Panc1 (cell line): ENCODE measurements at regions not wholly inside any gene's neighbourhood (a gene's known extent, or its start where the extent isn't known, plus 50 kb on each side); places are given as distances from the start of the nearest gene placed in this dataset.

Experiments
- ATAC-seq: fragments of 200-7000 bp; cut with Tn5 transposase; 2 replicates; pipeline ENCODE4 v1.9.1; 2020; ENCODE audit warnings: mild to moderate bottlenecking, moderate library complexity
- BruUV-seq: library from RNA; stranded (reverse); fragments of 400-500 nt; replicated peaks from 2 replicates; lab custom pipeline; 2021; lab: Mats Ljungman, UMichigan
- CTCF ChIA-PET: fragments of 300-600 bp; sonication (Branson Sonifier 250); formaldehyde crosslinking; loops from one replicate; lab custom pipeline; 2022; ENCODE audit warnings: antibody characterized with exemption; lab: Charles Lee
- POLR2A ChIA-PET: fragments of 300-600 bp; sonication (Branson Sonifier 250); formaldehyde crosslinking; loops from one replicate; lab custom pipeline; 2022; ENCODE audit warnings: antibody characterized with exemption; lab: Charles Lee
- DNase-seq: peaks from one replicate; pipeline ENCODE4 v3.0.0-alpha.2; 2010; ENCODE audit warnings: low read depth, low spot score
- H3K27ac ChIP-seq: 2 replicates; pipeline ENCODE4 v1.5.1; 2011; ENCODE audit warnings: mild to moderate bottlenecking, low read length, inconsistent platforms
- H3K27me3 ChIP-seq: fragments of 200-500 bp; sonication (Bioruptor generic); 2 replicates; pipeline ENCODE4 v1.6.0; 2014; ENCODE audit warnings: low read length, inconsistent platforms; ENCODE audit not compliant: control insufficient read depth, insufficient read depth
- H3K36me3 ChIP-seq: fragments of 200-500 bp; sonication (Bioruptor generic); 2 replicates; pipeline ENCODE4 v1.5.1; 2014; ENCODE audit warnings: inconsistent platforms, mild to moderate bottlenecking, low read length, moderate library complexity; ENCODE audit not compliant: control insufficient read depth, insufficient read depth
- H3K4me1 ChIP-seq: 2 replicates; pipeline ENCODE4 v1.5.1; 2011; ENCODE audit warnings: inconsistent platforms, mild to moderate bottlenecking, low read length, moderate library complexity; ENCODE audit not compliant: control insufficient read depth, insufficient read depth
- H3K4me3 ChIP-seq, 2 experiments: 2 replicates each; pipeline ENCODE4 v1.5.1; 2011 to 2012; ENCODE audit warnings: low read depth in 2 of 2, low read length in 2 of 2, mild to moderate bottlenecking in 2 of 2, inconsistent platforms in 1 of 2, moderate library complexity in 1 of 2
- H3K9me3 ChIP-seq: fragments of 200-500 bp; sonication (Bioruptor generic); 2 replicates; pipeline ENCODE4 v1.5.1; 2014; ENCODE audit warnings: low read depth, mild to moderate bottlenecking, inconsistent platforms, low read length, moderate library complexity; ENCODE audit not compliant: control insufficient read depth, insufficient read depth
- POLR2AphosphoS5 ChIP-seq: IDR thresholded peaks from 2 replicates; pipeline ENCODE4 v1.6.1; 2012; ENCODE audit warnings: mild to moderate bottlenecking, low read depth, low read length, moderate library complexity
- SIN3A ChIP-seq: IDR thresholded peaks from 2 replicates; pipeline ENCODE4 v1.6.1; 2012; ENCODE audit warnings: low read depth, mild to moderate bottlenecking, low read length, moderate library complexity, borderline replicate concordance; ENCODE audit not compliant: insufficient read depth
- TCF7L2 ChIP-seq: IDR thresholded peaks from 2 replicates; pipeline ENCODE4 v1.6.1; 2011; ENCODE audit warnings: mild to moderate bottlenecking, low read depth, low read length, inconsistent platforms
- in situ Hi-C: cut with HindIII; loops from 2 replicates; pipeline ENCODE4 v1.10.0; 2016; ENCODE audit warnings: low sequenced_read_pairs, low pct_unique_long_range_greater_than_20kb
- intact Hi-C: fragments of 100-400 bp; cut with micrococcal nuclease; formaldehyde crosslinking; loops from one replicate; pipeline ENCODE4 v1.10.0; 2022; ENCODE audit not compliant: unreplicated experiment
- TF ChIP-seq, protein P1 (sequence below), 2 experiments: IDR thresholded peaks; 2 replicates each; pipeline ENCODE4 v1.6.1; 2011 to 2012; ENCODE audit warnings: low read depth in 2 of 2, control low read depth in 1 of 2, low read length in 1 of 2, mild to moderate bottlenecking in 1 of 2, moderate library complexity in 1 of 2; ENCODE audit not compliant: insufficient read depth in 1 of 2
- TF ChIP-seq, protein P2 (sequence below): fragments of 450-650 bp; IDR thresholded peaks from 2 replicates; pipeline ENCODE4 v1.5.1; 2017; ENCODE audit warnings: mild to moderate bottlenecking

DNA sequence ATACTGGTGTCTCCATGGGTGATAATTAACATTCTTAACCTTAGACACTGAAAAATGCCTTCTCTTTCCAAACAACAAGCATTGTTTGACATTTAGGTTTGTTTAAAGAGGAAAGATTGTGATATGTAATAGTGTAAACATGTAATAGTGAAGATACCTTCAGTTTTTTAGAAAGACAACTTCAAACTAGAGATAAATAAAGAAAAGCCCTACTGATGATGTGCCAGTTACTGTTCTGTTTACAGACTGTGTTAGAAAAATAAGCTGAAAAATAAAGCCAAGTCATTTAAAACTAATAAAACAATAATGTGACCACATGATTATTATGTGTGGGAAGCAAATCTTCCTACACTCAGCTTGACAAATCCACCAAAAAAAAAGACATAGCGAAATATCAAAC lies 2035.3 kb upstream of the TENM3 start:
- Histone ChIP-seq H3K4me3 (no peak overlapping the region), H3K27ac (no peak overlapping the region), H3K9me3 (no peaks in the 10 kb centered on the region), H3K4me1 (no peaks in the 10 kb centered on the region), H3K36me3 (no peaks in the 10 kb centered on the region), H3K27me3 (no peaks in the 10 kb centered on the region)
- in situ Hi-C loops = no loop called here
- POLR2A ChIA-PET = no interaction called here
- no TSS peak for BruUV-seq
- CTCF ChIA-PET = no interaction called here
- no peak for TF ChIP-seq SIN3A
- TF ChIP-seq, protein P1, sequence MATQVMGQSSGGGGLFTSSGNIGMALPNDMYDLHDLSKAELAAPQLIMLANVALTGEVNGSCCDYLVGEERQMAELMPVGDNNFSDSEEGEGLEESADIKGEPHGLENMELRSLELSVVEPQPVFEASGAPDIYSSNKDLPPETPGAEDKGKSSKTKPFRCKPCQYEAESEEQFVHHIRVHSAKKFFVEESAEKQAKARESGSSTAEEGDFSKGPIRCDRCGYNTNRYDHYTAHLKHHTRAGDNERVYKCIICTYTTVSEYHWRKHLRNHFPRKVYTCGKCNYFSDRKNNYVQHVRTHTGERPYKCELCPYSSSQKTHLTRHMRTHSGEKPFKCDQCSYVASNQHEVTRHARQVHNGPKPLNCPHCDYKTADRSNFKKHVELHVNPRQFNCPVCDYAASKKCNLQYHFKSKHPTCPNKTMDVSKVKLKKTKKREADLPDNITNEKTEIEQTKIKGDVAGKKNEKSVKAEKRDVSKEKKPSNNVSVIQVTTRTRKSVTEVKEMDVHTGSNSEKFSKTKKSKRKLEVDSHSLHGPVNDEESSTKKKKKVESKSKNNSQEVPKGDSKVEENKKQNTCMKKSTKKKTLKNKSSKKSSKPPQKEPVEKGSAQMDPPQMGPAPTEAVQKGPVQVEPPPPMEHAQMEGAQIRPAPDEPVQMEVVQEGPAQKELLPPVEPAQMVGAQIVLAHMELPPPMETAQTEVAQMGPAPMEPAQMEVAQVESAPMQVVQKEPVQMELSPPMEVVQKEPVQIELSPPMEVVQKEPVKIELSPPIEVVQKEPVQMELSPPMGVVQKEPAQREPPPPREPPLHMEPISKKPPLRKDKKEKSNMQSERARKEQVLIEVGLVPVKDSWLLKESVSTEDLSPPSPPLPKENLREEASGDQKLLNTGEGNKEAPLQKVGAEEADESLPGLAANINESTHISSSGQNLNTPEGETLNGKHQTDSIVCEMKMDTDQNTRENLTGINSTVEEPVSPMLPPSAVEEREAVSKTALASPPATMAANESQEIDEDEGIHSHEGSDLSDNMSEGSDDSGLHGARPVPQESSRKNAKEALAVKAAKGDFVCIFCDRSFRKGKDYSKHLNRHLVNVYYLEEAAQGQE (IDR thresholded peaks at IDR 0.05; ENCODE audit: insufficient read depth in 1 of 2, low read depth in 2 of 2, low read length in 1 of 2) = no peak
- intact Hi-C loops = no loop called here
- DNase-seq (no peak), ATAC-seq (no peak)

DNA sequence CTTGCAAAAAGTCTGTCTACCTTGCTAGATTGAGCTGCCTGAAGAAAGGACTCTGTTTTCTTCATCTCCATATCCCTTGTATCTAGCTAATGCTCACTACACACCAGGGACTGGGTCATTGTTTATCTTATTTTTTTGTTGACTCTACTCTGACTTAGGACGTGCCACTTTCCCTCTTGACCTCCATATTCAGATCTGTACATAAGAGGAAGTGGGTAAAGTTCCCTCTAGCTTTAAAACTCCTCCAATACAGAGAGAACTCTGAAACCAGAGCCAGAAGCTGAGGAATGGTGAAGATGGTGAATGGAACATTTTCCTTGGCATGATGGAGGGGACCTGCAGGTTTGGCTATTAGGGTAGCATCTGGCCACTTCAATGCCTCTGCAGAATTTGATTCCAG lies 2026.1 kb upstream of the TENM3 start:
- H3K36me3 ChIP-seq = no peaks in the 10 kb centered on the region
- TF ChIP-seq, protein P1 (IDR thresholded peaks at IDR 0.05; ENCODE audit: insufficient read depth in 1 of 2, low read depth in 2 of 2, low read length in 1 of 2) = no peak
- TF ChIP-seq SIN3A (no peak), TCF7L2 (no peak), POLR2AphosphoS5 (no peak)
- TF ChIP-seq, protein P2, sequence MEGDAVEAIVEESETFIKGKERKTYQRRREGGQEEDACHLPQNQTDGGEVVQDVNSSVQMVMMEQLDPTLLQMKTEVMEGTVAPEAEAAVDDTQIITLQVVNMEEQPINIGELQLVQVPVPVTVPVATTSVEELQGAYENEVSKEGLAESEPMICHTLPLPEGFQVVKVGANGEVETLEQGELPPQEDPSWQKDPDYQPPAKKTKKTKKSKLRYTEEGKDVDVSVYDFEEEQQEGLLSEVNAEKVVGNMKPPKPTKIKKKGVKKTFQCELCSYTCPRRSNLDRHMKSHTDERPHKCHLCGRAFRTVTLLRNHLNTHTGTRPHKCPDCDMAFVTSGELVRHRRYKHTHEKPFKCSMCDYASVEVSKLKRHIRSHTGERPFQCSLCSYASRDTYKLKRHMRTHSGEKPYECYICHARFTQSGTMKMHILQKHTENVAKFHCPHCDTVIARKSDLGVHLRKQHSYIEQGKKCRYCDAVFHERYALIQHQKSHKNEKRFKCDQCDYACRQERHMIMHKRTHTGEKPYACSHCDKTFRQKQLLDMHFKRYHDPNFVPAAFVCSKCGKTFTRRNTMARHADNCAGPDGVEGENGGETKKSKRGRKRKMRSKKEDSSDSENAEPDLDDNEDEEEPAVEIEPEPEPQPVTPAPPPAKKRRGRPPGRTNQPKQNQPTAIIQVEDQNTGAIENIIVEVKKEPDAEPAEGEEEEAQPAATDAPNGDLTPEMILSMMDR = no peak
- no peaks in the 10 kb centered on the region for H3K4me1 ChIP-seq
- H3K9me3 ChIP-seq = no peaks in the 10 kb centered on the region
- no peak overlapping the region for H3K4me3 ChIP-seq
- H3K27ac ChIP-seq = no peak overlapping the region
- CTCF ChIA-PET = no interaction called here
- DNase-seq (no peak), ATAC-seq (no peak)
- POLR2A ChIA-PET = no interaction called here
- intact Hi-C loops = no loop called here
- no peaks in the 10 kb centered on the region for H3K27me3 ChIP-seq
- BruUV-seq = no TSS peak
- in situ Hi-C loops = no loop called here
